DMS 273 (cell line): ENCODE measurements at regions not wholly inside any gene's neighbourhood (a gene's known extent, or its start where the extent isn't known, plus 50 kb on each side); places are given as distances from the start of the nearest gene placed in this dataset.
"Not testable (repeated sequence)": the region's sequence is repeated elsewhere in the genome, so short reads cannot be mapped to it uniquely, and the experiment has no call there.

Experiments
- DNase-seq: peaks from one replicate; lab custom pipeline; 2025; ENCODE audit not compliant: unreplicated experiment; lab: John Stamatoyannopoulos, UW

DNA sequence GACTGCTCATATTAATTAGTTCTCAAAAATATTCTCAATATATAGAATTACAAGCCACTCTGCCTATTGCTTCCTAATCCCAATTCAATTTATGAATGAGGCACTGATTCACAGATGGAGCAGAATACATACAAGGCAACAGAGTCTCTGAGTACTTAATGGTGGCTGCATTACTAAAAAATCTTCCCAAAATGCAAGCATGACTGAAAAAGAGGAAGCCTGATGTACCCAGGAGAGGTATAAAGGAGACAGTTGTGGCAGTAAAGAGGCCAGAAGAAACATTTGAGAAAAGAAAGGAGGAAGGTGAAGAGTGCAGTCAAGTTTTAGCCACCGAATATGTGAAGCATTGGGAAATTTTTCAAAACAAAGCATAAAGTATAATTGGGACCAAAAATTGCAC is 163.2 kb upstream of the INTU start:
- no peak for DNase-seq

DNA sequence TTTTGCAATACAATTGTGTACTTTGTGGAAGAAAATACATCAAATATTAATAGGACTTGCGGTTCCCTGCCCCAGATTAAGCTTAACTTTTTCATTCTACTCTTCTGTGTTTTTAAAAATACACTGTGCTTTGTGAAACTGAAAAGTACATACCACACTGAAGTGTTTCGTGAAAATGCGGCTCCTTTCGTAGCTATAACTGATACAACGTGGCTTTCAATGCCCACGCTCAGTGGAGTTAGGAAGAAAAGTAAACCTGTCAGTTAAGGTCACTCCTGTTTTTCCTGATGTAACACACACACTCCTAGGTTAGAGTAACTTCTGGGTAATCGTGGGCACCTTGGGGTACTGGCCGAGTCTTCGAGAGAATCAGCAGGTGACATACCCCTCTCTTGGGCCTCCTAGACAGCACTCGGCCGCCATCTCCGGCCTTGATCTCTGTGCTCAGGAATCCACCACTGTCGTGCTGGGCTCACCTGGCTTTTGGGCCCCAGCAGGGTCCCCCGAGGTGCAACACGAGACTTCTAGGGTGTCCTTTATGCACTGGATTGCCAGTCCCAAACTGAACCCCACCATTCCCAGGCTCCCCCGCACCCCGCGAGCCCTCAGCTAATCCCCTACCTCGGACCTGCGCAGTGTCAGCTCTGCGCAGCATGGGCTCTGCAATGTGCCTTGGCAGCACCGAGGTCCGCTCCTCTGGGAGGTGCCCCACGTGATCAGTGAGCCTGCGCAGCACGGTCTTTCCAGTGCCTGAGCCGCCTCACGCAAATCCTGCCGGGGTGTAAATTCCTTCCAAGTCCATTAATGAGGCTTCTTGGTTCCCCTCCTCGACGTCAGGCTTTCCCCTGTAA is 162.6 kb upstream of the INTU start:
- DNase-seq: no peak

DNA sequence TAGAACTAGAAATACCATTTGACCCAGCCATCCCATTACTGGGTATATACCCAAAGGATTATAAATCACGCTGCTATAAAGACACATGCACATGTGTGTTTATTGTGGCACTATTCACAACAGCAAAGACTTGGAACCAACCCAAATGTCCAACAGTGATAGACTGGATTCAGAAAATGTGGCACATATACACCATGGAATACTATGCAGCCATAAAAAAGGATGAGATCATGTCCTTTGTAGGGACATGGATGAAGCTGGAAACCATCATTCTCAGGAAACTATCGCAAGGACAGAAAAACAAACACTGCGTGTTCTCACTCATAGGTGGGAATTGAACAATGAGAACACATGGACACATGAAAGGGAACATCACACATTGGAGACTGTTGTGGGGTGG is 154.5 kb upstream of the INTU start:
- DNase-seq: not testable (repeated sequence)

DNA sequence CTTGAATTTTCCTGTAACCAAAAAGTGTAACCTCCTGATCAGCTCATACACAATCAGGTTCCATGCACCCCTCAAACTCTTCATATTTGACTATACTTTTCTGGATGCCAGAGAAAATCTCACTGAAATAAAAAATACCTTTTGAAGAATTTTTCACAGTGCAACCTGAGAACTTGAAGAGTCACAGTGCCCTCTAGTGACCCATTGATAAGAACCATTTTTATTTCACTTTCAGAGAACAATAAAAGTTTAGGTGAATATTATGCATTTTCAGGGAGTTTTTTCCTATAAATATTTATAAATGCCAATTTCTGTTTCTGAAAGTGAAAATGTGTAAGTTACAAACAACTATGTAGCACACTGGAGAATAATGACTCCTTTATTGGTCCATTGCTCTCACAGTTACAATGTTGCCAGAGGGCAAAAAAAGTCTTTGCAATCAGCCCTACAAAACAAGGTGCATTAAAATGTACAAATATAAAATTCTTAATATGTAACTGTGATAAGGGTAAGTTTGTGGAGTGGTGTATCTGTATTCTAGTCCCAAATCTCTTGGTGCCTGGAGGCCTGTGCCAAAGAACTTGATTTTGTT is 153.6 kb upstream of the INTU start:
- peak; percentile 49 for DNase-seq

DNA sequence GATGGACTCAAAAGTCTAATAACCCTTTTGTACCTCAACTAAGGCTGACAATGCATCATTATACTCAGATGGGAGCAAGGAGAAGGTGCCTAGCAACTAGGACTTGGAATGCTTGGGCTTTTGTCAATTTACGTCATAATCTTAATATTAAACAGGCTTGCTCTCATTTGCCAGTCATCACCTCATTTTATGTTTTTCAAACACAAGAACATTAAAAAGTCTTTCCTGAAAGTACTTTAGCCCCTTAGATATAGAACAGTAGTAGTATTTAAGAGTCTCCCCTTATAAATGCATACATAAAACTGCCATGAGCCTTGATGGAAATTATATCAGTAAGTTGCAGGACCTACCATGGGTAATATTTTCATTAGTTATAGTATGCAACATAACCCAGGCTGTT is 150.7 kb upstream of the INTU start:
- DNase-seq: no peak

DNA sequence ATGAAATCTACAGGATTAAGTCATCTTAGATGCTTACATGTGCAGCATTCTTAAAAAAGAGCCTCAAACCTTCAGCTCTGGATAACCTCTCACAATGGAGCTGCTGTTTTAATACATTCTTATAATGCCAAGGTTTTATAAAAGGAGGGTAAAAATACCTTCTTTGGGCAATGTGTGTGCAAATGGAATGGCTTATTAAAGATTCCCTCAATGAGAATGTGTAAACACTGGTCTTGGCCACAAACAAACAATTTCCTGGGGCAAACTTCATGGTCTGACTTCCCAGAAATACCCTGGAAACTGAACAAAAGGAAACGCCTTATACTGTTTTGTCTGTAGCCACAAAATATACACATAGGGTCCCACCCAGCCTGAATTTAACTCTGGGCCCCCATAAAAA is 148.6 kb upstream of the INTU start:
- no peak for DNase-seq

DNA sequence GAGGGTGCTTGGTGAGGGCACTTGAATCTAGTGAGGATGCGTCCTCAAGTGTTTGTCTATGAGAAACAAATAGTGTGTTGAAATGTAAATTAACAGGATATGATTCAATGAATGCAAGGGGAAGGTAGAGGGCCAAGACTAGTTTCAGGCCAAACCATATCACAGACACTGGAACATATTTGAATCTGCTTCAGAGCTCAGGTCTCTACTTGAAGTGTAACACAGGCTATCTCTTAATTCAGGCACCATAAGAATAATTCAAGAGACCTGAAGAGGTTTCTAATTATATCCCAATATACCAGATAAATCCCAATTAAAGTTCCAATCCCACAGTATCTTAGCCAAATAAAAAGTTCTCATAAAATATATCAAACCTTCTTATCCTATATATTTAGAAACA is 146.5 kb upstream of the INTU start:
- DNase-seq: no peak

DNA sequence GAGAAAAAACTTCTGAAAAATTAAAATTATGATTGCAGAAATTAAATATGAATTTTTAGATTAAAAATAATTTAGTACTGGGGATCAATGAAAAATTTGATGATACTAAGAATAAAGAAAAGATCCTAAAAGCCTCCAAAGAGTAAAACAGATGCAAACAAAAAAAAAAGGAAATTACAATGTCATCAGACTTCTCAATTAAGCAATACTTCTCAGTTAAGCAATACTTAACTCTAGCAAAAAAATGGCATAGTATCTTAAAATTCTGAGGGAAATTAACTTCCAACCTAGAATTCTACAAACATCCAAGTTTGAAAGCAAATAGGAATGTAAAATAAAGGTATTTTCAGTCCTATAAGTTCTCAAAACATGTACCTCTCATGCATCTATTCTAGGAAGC is 141.2 kb upstream of the INTU start:
- no peak for DNase-seq

DNA sequence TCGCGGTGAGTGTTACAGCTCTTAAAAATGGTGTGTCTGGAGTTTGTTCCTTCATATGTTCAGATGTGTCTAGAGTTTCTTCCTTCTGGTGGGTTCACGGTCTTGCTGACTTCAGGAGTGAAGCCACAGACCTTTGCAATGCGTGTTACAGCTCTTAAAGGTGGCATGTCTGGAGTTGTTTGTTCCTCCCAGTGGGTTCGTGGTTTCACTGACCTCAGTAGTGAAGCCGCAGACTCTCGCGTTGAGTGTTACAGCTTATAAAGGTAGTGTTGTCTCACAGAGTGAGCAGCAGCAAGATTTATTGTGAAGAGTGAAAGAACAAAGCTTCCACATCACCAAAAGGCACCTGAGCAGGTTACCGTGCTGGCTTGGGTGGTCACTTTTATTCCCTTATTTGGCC is 135.9 kb upstream of the INTU start:
- DNase-seq: not testable (repeated sequence)

DNA sequence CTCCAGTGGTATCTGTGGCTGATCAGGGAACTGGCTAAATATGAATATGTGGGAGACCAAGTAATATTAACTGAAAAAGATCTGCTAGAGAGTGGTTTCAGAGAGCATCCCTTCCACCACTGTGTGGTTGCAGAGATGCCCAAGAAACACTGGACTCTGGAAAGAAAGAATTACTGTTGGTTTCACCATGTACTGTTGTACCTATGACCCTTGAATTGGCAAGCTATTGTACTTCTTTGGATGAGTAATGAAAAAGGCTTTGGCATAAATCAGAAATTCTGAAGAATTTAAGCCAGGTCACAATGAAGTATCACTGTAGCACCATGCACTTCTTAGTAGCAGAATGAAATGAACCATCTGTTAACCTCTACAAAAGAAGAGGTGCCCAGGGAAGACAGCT is 134.4 kb upstream of the INTU start:
- no peak for DNase-seq

DNA sequence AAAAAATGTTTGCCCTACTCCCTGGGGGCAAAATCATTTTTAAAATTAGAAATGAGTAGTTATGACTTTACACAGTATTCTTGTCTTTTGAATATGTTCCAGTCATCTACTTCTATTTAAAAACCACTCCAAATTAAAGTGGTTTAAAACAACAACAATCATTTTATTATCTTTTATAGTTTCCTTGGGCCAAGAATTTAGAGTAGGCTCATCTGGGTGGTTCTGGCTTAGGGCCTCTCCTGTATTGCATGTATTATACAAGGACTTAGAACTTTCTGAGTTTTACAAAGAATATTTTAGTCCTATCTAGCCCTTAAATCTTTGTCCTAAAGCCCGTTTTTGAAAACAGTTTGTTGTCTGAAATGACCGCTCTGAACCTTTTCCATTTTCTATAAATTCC is 132.5 kb upstream of the INTU start:
- DNase-seq: no peak

DNA sequence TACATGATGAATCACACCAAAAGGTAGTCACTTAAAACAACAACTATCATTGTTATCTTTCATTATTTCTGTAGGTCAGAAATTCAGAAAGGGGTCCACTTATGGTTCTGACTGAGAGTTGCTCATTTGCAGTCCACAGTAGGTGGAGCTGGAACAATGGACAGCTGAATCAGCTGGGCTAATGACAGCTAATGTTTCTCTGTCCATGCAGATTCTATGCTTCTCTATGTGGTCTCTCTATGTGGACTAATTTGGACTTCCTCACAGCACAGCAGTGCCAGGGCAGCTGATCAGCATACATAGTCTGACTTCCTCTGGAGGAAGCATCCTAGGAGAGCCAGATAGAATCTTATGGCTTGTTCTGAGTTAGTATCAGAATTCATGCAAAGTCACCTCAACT is 131.7 kb upstream of the INTU start:
- no peak for DNase-seq

DNA sequence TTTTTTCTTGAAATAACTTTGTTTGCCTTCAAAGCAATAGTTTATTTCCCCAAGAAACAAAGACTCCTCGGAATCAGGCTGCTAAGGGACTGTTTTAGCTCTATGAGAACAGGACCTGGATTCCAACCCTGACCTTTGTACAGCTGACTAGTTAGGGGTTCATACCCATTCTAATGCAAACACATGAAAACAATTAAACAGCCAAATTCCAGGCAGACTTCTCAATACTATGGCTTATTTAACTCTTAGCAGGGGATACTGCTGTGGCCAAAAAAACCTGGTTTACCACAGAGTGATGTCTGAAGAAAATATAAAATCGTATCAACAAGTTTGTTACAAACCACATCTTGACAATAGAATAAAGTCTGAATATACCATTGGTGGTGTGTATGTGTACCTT is 129.6 kb upstream of the INTU start:
- no peak for DNase-seq

DNA sequence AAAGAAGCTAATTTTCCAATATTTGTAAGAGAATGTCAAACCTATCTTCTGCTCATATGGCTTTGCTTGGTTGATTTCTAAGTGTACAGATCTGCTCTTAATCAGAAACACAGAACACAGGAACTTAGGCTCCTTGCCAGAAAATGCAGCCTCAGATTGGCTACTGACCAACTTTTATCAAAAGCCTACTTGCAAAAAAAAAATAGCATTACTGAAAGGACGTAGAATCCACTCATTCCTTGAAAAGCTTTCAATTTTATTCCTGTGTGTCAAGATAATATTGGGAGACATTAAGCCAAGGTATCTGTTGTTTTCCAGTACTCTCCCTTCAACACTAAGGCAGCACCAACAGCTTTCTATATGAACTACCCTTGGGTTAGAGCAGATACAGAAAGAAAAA is 127.6 kb upstream of the INTU start:
- DNase-seq: peak; percentile 61

DNA sequence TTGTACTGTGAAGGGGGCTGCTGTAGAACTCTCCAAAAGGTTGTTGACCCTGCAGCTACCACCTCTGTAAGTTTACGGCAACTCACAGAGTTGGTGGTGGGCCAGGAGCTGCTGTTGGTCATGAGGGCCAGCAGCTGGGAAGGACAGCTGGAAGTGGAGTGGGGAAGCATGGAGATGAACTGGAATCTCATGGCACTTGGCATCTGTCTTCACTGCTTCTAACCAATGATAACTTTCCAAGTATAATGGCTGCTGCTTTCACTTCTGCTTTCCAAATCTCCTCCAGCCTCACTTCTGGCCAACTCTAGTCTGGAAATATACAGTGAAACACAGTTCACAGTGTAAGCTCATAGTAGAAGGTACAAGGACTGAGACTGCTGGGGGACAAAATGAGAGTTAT is 126.5 kb upstream of the INTU start:
- DNase-seq: peak; percentile 66

DNA sequence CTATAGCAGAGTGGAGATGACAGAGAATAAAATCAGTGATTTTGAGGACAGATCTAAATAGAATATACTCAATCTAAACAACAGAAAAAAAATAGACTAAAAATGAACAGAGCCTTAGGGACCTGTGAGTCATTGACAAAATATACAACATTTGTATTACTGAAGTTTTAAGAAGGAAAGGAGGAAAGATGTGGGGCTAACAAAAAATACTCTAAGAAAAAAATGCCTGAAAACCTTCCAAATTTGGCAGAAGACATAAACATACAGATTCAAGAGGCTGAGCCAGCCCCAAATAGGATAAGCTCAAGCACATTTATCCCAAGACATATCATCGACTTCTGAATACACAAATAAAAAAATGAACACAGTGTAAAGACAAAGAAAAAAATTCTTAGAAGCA is 123.6 kb upstream of the INTU start:
- DNase-seq: no peak

DNA sequence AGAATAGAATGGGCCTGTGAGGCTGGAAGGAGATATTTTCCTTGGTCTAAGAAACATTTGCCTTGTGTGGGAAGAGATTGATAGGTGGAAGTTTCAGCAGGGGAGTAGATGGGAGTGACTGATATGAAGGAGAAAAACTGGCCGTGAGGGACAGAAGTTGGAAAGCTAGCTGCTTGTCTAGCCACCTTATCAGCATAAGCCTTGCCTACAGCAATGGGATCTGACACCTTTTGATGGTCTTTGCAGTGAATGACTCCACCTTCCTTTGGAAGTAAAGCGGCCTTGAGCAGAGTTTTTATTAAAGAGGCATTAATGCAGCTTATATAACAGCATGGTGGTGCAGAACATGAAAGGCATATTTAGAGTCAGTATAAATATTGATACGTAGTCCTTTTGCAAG is 120.1 kb upstream of the INTU start:
- not testable (repeated sequence) for DNase-seq

DNA sequence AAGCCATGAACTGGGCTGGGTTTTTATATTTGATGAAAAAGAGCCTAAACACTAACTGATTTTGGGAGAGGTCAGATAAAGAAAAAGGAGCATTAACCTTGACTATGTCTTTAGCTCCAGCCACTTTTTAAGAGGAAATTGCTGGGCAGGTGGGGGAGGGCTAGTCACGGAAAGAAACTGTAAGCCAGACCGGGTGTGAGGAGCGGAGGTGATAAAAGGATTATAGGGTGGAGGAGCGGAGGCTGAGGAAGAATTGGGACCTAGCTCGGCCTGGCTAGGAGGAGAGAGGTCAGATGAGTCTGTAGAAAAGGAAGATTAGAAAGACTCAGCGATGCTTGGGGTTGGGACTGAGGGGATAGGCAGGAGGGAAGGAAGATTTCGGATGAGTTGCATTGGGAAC is 117.5 kb upstream of the INTU start:
- not testable (repeated sequence) for DNase-seq

DNA sequence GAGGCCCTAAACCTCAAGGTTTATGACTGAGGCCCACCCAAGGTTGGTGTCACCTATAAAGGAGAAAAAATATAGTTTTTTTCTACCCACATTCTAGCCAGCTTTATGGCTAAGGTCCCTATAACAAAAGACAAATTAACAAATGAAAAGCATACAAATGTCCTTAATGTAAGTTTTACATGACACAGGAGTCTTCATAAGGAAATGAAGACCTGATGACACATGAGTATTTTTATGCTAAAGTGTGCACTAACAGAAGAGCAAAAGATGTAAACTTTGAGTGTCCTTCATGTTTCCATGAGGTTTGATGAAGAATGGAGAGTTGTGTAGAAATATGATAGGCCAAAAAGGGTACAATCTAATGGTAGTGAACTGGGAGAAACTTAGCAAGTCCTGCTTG is 114.7 kb upstream of the INTU start:
- no peak for DNase-seq

DNA sequence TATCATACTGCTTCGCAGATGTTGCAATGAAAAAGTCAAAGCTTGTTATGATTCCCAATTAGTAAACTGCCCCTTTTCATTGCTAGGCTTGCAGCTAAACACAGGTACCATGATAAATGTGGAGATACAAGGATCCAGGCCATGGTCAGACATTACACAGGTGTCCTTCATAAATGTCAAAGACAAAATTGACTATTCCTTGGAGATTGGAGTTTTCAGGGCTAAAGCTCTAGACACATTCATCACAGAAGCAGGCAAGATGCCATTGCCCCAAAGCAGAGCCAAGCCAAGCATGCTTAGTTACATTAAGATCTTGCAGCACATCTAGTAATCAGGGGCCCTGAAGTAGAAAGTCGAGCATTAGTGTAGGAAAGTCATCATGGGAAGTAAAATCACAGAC is 111.3 kb upstream of the INTU start:
- DNase-seq: no peak

DNA sequence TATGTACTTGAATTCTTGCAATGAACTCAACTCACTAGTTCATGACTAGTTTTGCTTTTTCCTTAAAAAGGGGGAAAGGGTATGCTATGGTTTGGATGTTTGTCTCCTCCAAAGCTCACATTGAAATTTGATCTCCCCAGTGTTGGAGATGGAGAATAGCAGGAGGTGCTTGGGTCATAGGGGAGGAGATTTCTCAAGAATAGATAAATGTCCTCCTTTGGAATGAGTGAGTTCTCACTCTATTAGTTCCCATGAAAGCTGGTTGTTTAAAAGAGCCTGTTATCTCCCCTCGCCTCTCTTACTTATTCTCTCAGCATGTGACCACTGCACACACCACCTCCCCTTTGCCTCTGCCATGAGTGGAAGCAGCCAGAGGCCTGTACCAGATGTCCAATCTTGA is 109.4 kb upstream of the INTU start:
- no peak for DNase-seq

DNA sequence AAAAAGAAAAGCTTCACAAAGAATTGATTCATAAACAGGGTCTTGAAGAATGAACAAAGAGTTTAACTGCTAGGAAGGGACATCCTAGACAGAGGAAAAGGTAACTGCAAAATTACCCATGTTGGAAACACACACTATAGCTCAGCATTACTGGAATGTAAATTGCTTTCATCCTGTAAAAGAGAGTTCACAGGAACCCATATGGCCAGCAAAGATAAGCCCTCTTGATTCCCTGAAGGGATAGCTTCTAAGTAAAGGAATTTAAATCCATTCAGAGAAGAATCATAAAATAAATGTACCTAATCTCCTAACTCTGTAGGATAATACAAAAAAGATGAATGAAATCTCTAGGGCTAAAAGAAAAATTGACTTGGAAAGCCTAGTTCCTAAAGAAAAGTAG is 107.1 kb upstream of the INTU start:
- no peak for DNase-seq

DNA sequence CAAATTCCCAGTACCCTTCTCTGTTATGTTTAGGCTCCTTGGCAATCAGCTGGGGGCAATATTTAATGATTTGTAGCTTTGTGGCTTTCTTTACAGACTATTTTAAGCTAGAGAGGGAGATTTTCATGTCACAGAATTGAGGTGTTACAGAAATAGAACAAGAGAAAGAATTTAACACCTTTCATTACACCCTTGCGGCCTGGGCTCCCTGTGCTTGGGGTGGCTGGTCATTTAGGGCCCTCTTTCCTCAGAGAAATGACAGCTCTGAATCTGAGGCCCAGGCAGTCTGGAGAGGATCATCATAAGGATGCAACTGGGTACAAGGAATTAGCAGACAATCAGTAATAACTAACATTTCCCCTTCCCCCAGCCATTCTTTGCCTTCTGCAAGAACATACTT is 104.5 kb upstream of the INTU start:
- DNase-seq: no peak
